ENCODE measurements at regions not wholly inside any gene's neighbourhood (a gene's known extent, or its start where the extent isn't known, plus 50 kb on each side); places are given as distances from the start of the nearest gene placed in this dataset.

DNA sequence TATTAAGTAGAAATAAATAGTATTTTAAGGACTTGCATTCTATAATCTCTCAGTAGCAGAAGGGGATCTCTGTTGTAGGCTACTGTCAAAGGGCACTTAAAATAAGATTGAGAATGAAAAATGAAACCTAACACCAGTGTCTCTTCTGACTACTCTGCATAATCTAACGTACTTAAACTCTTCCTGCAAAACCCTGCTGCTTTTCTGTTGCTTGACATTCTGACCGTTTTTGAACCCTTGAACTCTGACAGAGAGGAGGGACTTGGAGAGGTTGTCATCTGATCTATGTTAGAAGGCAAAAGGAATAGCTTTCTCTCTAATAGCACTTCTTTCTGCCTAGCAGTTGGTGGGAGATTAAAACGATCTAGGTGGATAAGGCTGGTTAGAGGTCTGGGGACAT is 204.6 kb downstream of the ZIC1 start:
- FAIRE-seq, result no peak
- H3K4me3 ChIP-seq (ENCODE audit: low read length in 3 of 3), result no peak overlapping the region
- intact Hi-C loops (cut with DNase I), result no loop called here

DNA sequence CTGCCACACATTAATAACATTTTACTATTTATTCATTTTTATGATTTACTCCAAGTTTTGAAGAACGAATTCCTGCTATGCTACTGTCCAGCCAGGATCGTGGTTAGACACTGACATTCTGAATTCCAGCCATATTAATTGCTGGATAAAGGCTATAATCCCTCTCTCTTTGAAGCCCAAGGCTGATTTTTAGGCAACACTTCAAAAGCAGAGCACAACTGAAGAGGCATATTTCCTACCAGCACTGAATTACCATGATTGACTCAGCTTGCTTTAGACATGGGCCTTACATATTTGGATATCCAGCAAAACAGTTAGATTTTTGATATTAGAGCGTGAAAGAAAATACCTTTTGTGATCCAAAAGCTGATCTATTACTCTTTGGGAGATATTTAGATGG is 205.0 kb downstream of the ZIC1 start:
- no peak for TF ChIP-seq CTCF (IDR thresholded peaks at IDR 0.05; ENCODE audit: borderline replicate concordance, extremely low read depth, insufficient read depth)
- Histone ChIP-seq H3K4me3 (ENCODE audit: low read length in 3 of 3) (no peak overlapping the region), H3K9ac (ENCODE audit: low read length in 3 of 3) (no peak overlapping the region), H3K36me3 (ENCODE audit: control insufficient read depth in 2 of 3, insufficient read depth in 3 of 3, low read length in 3 of 3) (no peaks in the 10 kb centered on the region), H3K27ac (ENCODE audit: low read depth in 2 of 2, low read length in 2 of 2) (no peak overlapping the region), H3K27me3 (ENCODE audit: control insufficient read depth, insufficient read depth, low read length) (no peaks in the 10 kb centered on the region), H3K9me3 (ENCODE audit: control insufficient read depth in 2 of 3, insufficient read depth in 1 of 3, low read length in 3 of 3) (no peaks in the 10 kb centered on the region), H3K4me1 (ENCODE audit: control insufficient read depth in 2 of 3, insufficient read depth in 2 of 3, low read depth in 1 of 3, low read length in 3 of 3) (no peaks in the 10 kb centered on the region)
- no peak for FAIRE-seq
- no peak for DNase-seq
- intact Hi-C loops (cut with DNase I), result no loop called here

More for the DNA sequence above, 204.6 kb downstream of the ZIC1 start:
- no peak overlapping the region for H3K9ac ChIP-seq (ENCODE audit: low read length in 3 of 3)
- peak in 2 of 5 donors; percentile 28 to 41 for DNase-seq
- no peaks in the 10 kb centered on the region for H3K36me3 ChIP-seq (ENCODE audit: control insufficient read depth in 2 of 3, insufficient read depth in 3 of 3, low read length in 3 of 3)
- no peaks in the 10 kb centered on the region for H3K9me3 ChIP-seq (ENCODE audit: control insufficient read depth in 2 of 3, insufficient read depth in 1 of 3, low read length in 3 of 3)
- no peaks in the 10 kb centered on the region for H3K27me3 ChIP-seq (ENCODE audit: control insufficient read depth, insufficient read depth, low read length)
- TF ChIP-seq CTCF (IDR thresholded peaks at IDR 0.05; ENCODE audit: borderline replicate concordance, extremely low read depth, insufficient read depth), result no peak
- H3K4me1 ChIP-seq (ENCODE audit: control insufficient read depth in 2 of 3, insufficient read depth in 2 of 3, low read depth in 1 of 3, low read length in 3 of 3), result no peaks in the 10 kb centered on the region
- H3K27ac ChIP-seq (ENCODE audit: low read depth in 2 of 2, low read length in 2 of 2), result no peak overlapping the region

DNA sequence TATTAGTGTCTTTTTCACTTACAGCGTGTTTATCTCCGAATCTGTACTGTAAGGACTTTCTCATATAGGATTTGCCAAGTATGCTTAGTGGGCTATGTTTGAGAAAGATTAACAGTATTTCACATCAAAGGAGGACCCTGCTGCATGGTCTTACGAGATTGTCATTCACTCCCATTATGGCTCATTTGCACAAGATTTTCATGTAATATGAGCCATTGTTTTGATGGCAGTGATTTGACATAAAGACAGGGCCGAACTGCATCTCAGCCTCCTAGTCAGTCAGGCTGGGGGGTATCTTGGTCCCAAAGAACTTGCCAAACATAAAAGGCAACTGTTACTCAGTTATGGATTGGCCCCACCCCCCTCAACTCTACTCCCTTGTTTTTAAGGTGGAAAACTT is 205.9 kb downstream of the ZIC1 start:
- FAIRE-seq (no peak), DNase-seq (no peak)
- H3K27ac ChIP-seq (ENCODE audit: low read depth in 2 of 2, low read length in 2 of 2), result no peak overlapping the region
- no peaks in the 10 kb centered on the region for H3K27me3 ChIP-seq (ENCODE audit: control insufficient read depth, insufficient read depth, low read length)
- TF ChIP-seq CTCF (IDR thresholded peaks at IDR 0.05; ENCODE audit: borderline replicate concordance, extremely low read depth, insufficient read depth), result no peak
- H3K36me3 ChIP-seq (ENCODE audit: control insufficient read depth in 2 of 3, insufficient read depth in 3 of 3, low read length in 3 of 3), result no peaks in the 10 kb centered on the region
- intact Hi-C loops (cut with DNase I), result no loop called here
- no peaks in the 10 kb centered on the region for H3K9me3 ChIP-seq (ENCODE audit: control insufficient read depth in 2 of 3, insufficient read depth in 1 of 3, low read length in 3 of 3)
- H3K4me3 ChIP-seq (ENCODE audit: low read length in 3 of 3), result no peak overlapping the region
- H3K9ac ChIP-seq (ENCODE audit: low read length in 3 of 3), result no peak overlapping the region
- H3K4me1 ChIP-seq (ENCODE audit: control insufficient read depth in 2 of 3, insufficient read depth in 2 of 3, low read depth in 1 of 3, low read length in 3 of 3), result no peaks in the 10 kb centered on the region

GRCh38 chr3:147616998-147617619 is 207.9 kb downstream of the ZIC1 start:
- H3K4me3 ChIP-seq (ENCODE audit: low read length in 3 of 3), result no peak overlapping the region
- TF ChIP-seq CTCF (IDR thresholded peaks at IDR 0.05; ENCODE audit: borderline replicate concordance, extremely low read depth, insufficient read depth), result no peak
- no peaks in the 10 kb centered on the region for H3K9me3 ChIP-seq (ENCODE audit: control insufficient read depth in 2 of 3, insufficient read depth in 1 of 3, low read length in 3 of 3)
- no peaks in the 10 kb centered on the region for H3K36me3 ChIP-seq (ENCODE audit: control insufficient read depth in 2 of 3, insufficient read depth in 3 of 3, low read length in 3 of 3)
- intact Hi-C loops (cut with DNase I), result no loop called here
- DNase-seq (no peak), FAIRE-seq (peak; percentile 35)
- H3K27me3 ChIP-seq (ENCODE audit: control insufficient read depth, insufficient read depth, low read length), result no peaks in the 10 kb centered on the region
- no peaks in the 10 kb centered on the region for H3K4me1 ChIP-seq (ENCODE audit: control insufficient read depth in 2 of 3, insufficient read depth in 2 of 3, low read depth in 1 of 3, low read length in 3 of 3)
- H3K9ac ChIP-seq (ENCODE audit: low read length in 3 of 3), result no peak overlapping the region
- no peak overlapping the region for H3K27ac ChIP-seq (ENCODE audit: low read depth in 2 of 2, low read length in 2 of 2)
